ENCODE measurements at regions not wholly inside any gene's neighbourhood (a gene's known extent, or its start where the extent isn't known, plus 50 kb on each side); places are given as distances from the start of the nearest gene placed in this dataset.

- no peak for TF ChIP-seq POLR2AphosphoS5 (IDR thresholded peaks at IDR 0.05; ENCODE audit: insufficient read depth in 1 of 2, low read depth in 1 of 2)
- TF ChIP-seq CTCF (IDR thresholded peaks at IDR 0.05), result no peak
- no peak for TF ChIP-seq POLR2A (IDR thresholded peaks at IDR 0.05)
These were observed 110.1 kb upstream of the DAZL start for GRCh38 chr3:16715281-16715680.

All from vagina (tissue), 2 donors.